Activated naive CD4-positive, alpha-beta T cell treated with anti-CD3 and anti-CD28 coated beads, Interleukin-2, amount 50 U/mL, for 24 hours (primary cell): ENCODE measurements at regions not wholly inside any gene's neighbourhood (a gene's known extent, or its start where the extent isn't known, plus 50 kb on each side); places are given as distances from the start of the nearest gene placed in this dataset.

ENCODE experiments used
- H3K27ac Mint-ChIP-seq: one replicate; pipeline ENCODE4 v1.8.0; 2021; ENCODE audit warnings: mild to moderate bottlenecking, mixed read lengths
- H3K27me3 Mint-ChIP-seq: one replicate; pipeline ENCODE4 v1.8.0; 2021; ENCODE audit warnings: mixed read lengths
- H3K36me3 Mint-ChIP-seq: one replicate; pipeline ENCODE4 v1.8.0; 2021; ENCODE audit warnings: mixed read lengths
- H3K4me1 Mint-ChIP-seq: one replicate; pipeline ENCODE4 v1.8.0; 2021; ENCODE audit warnings: mixed read lengths
- H3K4me3 Mint-ChIP-seq: one replicate; pipeline ENCODE4 v1.8.0; 2021; ENCODE audit warnings: mild to moderate bottlenecking, mixed read lengths
- H3K9me3 Mint-ChIP-seq: one replicate; pipeline ENCODE4 v1.8.0; 2021; ENCODE audit warnings: mixed read lengths

DNA sequence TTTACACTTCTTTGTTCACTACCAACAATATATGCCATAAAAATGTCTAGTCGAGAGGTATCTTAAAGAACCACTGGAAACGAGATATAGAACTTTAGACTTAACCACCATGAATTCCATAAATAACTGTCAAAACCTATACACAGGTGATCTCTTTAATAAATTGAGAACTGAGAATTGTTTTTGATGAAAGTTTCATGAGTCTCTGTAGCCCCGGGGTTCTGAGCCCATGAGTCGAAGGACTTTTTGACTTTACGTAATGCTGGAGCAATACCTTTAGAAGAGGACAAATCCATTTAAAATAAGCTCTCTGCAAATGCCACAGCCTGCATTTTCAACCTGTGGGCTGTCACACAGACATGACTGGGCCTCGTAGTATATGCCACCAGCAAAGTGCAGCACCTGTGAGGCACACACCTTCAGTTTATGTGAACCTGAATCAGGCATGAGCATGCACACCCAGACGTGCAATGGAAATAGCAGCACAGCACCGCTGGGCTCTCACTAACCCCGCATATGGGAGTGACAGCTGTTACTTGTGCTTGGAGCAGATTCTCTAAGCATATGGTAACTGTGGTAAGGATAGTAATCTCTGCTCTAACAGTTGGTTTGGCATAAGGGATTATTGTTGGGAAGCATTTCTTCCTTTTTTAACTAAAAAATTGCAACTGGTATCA, 383.2 kb downstream of the SOCS6 start:
- Mint-ChIP-seq H3K27me3 (no peaks in the 10 kb centered on the region), H3K9me3 (no peaks in the 10 kb centered on the region), H3K4me3 (no peak overlapping the region), H3K36me3 (peaks cover 7% of the 10 kb centered on the region), H3K4me1 (peaks cover 63% of the 10 kb centered on the region), H3K27ac (peak overlapping the region; percentile 85)

DNA sequence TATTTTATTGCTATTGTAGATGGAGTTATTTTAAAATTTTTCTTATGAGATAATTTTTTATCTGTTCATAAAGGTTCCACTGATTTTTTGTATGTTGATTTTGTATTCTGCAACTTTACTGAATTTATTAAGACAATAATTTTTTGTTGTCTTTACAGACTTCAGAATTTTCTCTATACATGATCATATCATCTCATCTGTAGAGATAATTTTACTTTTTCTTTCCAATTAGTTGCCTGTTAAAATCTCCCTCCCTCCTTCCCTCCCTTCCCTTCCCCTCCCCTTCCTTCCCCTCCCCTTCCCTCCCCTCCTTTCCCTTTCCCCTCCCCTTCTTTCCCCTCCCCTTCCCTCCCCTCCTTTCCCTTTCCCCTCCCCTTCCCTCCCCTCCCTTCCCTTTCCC, 378.1 kb downstream of the SOCS6 start:
- Mint-ChIP-seq H3K4me3 (no peak overlapping the region), H3K27ac (no peak overlapping the region), H3K4me1 (peaks cover 52% of the 10 kb centered on the region), H3K36me3 (peaks cover 8% of the 10 kb centered on the region), H3K27me3 (no peaks in the 10 kb centered on the region), H3K9me3 (peaks cover 5% of the 10 kb centered on the region)

DNA sequence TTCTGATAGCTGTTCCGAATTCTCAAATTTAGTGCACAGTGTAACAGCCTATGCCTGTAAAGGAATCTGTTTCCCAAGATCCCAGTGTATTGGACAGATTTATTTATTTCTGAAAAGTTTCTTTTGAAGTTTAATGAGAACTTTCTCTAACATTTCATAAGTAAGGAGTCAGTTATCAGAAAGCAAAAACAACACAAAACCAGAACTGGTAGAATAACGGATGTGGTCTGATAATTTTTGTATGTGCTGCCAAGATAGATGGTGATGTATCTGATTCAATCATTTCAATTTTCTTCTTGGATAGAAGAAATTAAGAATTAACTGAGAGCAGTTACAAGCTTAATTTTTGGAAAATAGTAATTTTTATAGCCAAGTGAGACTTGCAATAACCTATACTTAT, 374.3 kb downstream of the SOCS6 start:
- Mint-ChIP-seq H3K4me3 (peak overlapping the region; percentile 74), H3K4me1 (peaks cover 67% of the 10 kb centered on the region), H3K27me3 (no peaks in the 10 kb centered on the region), H3K9me3 (peaks cover 5% of the 10 kb centered on the region), H3K27ac (peak overlapping the region; percentile 98), H3K36me3 (peaks cover 3% of the 10 kb centered on the region)

DNA sequence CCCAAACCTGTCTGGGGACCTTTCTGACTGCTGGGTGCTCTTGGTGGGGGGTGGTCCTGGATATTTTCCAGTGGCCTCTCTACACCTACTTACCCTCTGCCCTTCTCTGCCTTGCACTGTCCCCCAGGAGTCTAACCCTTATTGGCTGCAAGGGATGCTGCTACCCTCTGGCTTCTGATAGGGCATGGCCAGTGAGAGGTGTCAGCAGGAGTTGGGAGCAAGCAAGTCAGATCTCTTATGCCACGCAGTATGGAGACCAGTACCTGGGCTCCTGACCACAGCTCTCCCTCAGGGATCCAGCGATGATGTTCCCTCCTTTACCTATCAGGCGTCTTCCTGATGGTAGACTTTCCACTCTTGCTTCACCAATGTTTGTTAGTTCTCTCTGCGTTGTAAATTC, 373.7 kb downstream of the SOCS6 start:
- peaks cover 3% of the 10 kb centered on the region for H3K36me3 Mint-ChIP-seq
- no peaks in the 10 kb centered on the region for H3K27me3 Mint-ChIP-seq
- H3K27ac Mint-ChIP-seq = peak overlapping the region; percentile 98
- peaks cover 72% of the 10 kb centered on the region for H3K4me1 Mint-ChIP-seq
- H3K4me3 Mint-ChIP-seq = peak overlapping the region; percentile 74
- peaks cover 5% of the 10 kb centered on the region for H3K9me3 Mint-ChIP-seq

DNA sequence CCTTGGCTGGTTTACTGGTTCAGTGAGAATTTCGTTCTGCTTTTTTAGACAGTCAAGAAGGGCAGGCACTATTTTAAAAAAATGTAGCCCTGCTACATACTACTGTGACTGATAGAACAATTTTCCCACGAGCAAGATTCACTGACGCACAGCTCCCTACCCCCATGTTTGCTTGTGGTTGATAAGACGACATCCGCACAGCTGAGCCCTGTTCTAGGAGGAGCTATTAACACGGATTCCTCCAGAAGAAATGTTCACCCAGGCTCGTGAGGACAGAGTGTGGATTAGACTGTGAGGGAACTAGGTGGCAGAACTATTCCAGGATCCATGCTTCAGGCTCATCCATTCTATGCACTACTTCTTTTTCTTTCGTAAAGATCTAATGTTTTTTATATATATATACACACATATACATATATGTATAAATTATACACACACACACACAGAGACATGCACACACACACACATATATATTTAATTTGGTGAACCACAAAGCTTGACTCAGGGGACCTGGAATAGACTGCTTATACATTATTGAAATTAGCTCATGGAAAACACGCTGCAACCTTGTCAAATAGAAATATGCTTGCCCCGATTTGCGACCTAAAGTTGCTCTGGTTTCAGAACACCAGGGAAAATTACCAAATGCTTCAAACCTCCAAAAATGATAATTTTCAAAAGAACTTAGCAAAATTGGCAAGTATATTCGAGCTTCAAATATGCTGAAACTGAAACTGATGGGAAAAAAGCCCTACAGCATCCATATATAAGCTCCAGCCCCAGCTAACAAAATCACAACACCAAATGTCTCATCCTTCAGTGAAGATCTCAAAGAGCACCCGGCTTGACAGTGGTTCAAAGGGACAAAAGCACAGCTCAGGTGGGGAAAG, 370.4 kb downstream of the SOCS6 start:
- Mint-ChIP-seq H3K36me3 (peaks cover 5% of the 10 kb centered on the region), H3K4me1 (peaks cover 69% of the 10 kb centered on the region)

DNA sequence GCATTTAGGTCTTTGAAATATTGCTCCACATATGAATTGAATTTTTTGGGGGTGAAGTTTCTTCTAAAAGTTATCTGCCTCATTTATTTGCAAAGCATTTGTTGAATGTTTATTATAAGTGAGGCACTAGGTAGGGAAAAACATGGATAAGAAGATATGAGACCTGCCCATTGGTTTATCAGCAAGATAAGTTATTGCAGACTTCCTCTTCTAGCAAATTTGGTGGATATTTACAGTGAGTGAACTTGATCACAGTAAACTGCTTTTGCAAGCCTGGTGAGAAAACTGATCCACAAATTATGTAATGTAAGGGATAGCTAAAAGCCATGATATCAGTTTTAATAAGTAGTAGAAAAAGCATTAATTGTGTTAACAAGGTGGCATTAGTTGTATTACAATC, 364.8 kb downstream of the SOCS6 start:
- Mint-ChIP-seq H3K4me1 (peaks cover 43% of the 10 kb centered on the region), H3K9me3 (no peaks in the 10 kb centered on the region), H3K4me3 (no peak overlapping the region), H3K36me3 (peaks cover 11% of the 10 kb centered on the region), H3K27ac (peak overlapping the region; percentile 23), H3K27me3 (no peaks in the 10 kb centered on the region)

More for the DNA sequence above, 370.4 kb downstream of the SOCS6 start:
- Mint-ChIP-seq H3K27me3 (no peaks in the 10 kb centered on the region), H3K4me3 (peak overlapping the region; percentile 74), H3K9me3 (peaks cover 5% of the 10 kb centered on the region), H3K27ac (peak overlapping the region; percentile 87)

DNA sequence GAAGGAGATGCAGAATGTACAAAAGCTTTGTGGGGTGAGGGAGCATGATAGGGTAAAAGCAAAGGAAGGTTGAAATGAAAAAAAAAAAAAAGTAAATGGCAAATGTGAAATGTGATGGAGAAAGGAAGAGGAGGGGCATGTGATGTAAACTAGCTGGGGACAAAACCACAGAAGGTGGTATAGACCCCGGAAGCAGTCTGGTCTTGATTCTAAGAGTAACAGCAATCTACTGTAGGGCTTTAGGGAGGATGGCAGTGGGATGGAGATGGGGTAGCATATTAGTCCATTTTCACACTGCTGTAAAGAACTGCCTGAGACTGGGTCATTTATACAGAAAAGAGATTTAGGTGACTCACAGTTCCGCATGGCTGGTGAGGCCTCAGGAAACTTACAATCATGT, 362.0 kb downstream of the SOCS6 start:
- peak overlapping the region; percentile 68 for H3K27ac Mint-ChIP-seq
- peaks cover 44% of the 10 kb centered on the region for H3K4me1 Mint-ChIP-seq
- no peaks in the 10 kb centered on the region for H3K9me3 Mint-ChIP-seq
- peaks cover 14% of the 10 kb centered on the region for H3K36me3 Mint-ChIP-seq
- H3K27me3 Mint-ChIP-seq = no peaks in the 10 kb centered on the region
- H3K4me3 Mint-ChIP-seq = peak overlapping the region; percentile 69

DNA sequence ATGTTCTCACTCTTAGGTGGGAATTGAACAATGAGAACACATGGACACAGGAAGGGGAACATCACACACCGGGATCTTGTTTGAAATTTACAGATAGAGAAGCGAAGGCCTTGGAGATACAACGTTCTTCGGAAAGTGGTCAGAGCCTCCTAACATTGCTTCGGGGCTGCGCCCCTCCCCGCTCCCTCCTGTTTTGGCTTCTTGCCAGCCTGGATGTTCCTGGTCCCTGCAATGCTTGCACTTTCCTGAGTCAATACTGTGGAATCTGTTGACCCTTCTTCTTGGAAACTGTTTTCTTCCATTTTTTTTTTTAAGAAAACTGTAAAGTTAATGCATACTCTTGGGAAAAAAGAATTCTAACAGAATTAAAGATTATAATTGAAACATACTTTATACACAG, 360.8 kb downstream of the SOCS6 start:
- H3K4me1 Mint-ChIP-seq = peaks cover 51% of the 10 kb centered on the region
- no peaks in the 10 kb centered on the region for H3K9me3 Mint-ChIP-seq
- no peaks in the 10 kb centered on the region for H3K27me3 Mint-ChIP-seq
- peaks cover 12% of the 10 kb centered on the region for H3K36me3 Mint-ChIP-seq
- H3K4me3 Mint-ChIP-seq = no peak overlapping the region
- no peak overlapping the region for H3K27ac Mint-ChIP-seq

DNA sequence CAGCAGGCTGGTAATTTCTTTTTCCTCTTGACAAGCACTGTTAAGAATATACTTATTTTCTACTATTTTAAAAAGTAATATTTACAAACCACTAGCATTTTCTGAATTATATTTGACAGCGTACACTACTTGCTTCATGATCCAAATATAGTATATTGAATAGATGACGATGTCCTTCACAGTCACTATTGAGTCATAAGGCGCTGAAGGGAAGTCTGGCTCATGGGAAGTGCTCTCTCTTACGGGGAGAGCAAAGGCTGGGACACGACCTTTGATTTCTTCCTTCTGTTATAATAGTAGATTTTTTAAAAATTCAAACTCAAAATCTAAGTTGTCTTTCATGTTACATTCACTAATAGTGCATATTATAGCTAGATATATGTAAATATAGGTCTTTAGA, 357.1 kb downstream of the SOCS6 start:
- H3K4me3 Mint-ChIP-seq = no peak overlapping the region
- peaks cover 45% of the 10 kb centered on the region for H3K4me1 Mint-ChIP-seq
- no peaks in the 10 kb centered on the region for H3K27me3 Mint-ChIP-seq
- peaks cover 9% of the 10 kb centered on the region for H3K36me3 Mint-ChIP-seq
- H3K9me3 Mint-ChIP-seq = no peaks in the 10 kb centered on the region
- H3K27ac Mint-ChIP-seq = no peak overlapping the region

DNA sequence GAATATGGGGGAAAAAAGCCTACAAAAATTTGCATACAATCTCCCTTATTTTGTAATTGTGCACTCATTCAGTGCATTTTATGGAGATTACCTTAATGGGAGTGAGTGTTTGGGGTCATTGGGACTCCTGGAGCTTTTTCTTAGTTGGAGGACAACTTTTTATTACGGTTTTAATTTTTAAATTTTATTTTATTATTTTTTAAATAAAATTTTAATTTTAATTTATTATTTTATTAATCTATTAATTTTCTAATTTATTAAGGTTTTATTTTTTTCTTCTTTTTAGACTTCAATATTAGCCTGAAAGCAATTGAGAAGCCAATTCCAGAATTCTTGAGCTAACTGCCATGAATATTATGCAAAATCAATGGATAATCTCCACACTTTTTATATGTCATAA, 355.0 kb downstream of the SOCS6 start:
- Mint-ChIP-seq H3K27ac (no peak overlapping the region), H3K9me3 (peaks cover 9% of the 10 kb centered on the region), H3K36me3 (peaks cover 11% of the 10 kb centered on the region), H3K27me3 (no peaks in the 10 kb centered on the region), H3K4me1 (peaks cover 55% of the 10 kb centered on the region), H3K4me3 (no peak overlapping the region)

DNA sequence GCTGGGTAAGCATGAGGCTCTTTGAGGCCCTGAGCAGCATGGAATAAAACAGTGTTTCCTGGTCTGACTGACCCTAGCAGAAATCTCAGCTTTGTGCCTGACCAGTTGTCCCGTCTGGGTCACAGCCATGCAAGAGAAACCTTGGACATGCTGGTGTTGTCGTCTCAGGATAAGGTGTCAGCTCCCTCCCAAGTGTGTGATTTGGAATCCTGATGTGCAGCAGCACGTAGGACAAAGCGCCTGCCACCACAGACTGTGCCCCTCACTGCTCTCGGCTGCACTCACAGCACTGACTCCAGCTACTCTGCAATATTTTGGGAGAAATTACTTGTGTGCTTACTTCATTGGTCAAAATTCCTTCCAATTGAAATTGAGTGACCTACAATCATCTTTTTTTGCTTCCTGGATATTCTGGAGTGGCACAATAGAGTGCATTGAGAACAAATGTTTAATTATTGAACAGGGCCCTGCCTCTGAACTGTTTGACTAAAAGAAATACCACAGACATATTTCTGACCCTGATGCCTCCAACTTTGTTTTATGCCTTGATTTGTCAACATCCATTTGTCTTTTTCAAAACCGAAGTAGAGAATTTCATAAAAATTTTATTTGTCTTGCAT, 352.4 kb downstream of the SOCS6 start:
- Mint-ChIP-seq H3K36me3 (peaks cover 13% of the 10 kb centered on the region), H3K27me3 (no peaks in the 10 kb centered on the region), H3K4me3 (no peak overlapping the region), H3K27ac (no peak overlapping the region), H3K9me3 (peaks cover 10% of the 10 kb centered on the region), H3K4me1 (peaks cover 48% of the 10 kb centered on the region)

DNA sequence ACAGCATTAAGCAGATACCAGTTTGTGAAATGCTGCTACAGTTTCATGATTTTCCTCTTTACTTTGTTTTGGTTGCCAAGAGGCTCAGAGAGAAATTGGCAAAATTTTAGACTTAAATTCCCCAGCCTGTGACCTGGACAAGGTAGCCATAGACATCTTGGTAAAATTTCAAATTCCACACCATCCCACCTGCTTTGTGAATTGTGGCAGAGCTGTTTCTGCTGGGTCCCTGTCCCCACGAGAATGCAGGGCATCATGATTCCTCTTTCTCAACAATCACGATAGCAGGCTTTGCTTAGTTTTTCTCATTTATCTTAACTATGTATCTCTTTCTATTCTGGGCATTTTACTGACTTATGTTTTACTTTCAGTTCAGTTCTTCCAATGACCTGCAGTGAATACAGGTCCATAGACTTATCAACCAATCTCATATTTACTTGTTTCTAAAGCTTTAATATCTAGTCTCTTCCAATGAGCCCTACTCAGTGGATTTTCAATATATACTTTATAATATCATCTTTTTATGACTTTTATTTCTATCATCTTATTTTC, 351.6 kb downstream of the SOCS6 start:
- peaks cover 45% of the 10 kb centered on the region for H3K4me1 Mint-ChIP-seq
- peaks cover 10% of the 10 kb centered on the region for H3K9me3 Mint-ChIP-seq
- H3K4me3 Mint-ChIP-seq = peak overlapping the region; percentile 55
- H3K27ac Mint-ChIP-seq = peak overlapping the region; percentile 86
- no peaks in the 10 kb centered on the region for H3K27me3 Mint-ChIP-seq
- peaks cover 13% of the 10 kb centered on the region for H3K36me3 Mint-ChIP-seq

DNA sequence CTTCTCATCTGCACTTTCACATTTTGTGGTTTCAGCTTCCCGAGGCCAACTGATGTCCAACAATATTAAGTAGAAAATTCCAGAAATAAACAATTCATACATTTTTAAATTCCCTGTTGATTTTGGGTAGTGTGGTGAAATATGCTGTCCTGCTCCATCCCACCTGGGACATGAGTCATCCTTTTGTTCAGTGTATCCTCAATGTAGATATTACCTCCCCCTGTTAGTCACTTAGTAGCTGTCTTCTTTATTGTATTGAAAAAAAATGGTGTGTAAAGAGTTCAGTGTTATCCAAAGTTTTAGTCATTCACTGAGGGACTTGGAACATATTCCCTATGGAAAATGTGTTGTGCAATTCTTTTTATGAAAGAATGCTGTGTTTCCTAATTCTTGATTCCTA, 348.1 kb downstream of the SOCS6 start:
- Mint-ChIP-seq H3K27ac (no peak overlapping the region), H3K9me3 (peaks cover 10% of the 10 kb centered on the region), H3K27me3 (no peaks in the 10 kb centered on the region)

DNA sequence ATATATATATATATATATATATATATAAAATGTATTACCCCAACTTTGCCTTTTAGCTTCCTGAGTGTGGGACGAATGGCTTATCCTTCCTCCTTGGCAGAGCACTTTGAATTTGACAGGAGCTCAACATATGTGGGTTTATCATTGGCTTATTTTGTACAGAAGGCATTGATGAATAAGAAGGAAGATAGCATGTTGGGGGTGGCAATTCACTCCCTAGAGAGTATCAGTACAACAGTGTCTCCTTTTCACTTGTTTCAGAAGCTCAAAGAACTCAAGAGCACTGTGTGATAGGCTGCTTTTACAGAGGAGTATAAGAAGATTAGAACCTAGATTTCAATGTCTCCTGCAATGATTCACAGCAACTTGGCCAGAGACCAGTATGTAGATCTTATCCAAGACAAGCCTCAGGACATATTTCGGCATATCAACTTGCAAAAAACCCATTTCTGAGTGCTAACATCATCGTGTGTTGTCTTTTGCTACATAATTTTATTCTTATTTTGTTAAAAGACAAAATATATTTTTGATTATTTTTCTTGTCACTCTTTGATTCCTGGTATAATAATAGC, 345.8 kb downstream of the SOCS6 start:
- Mint-ChIP-seq H3K4me3 (no peak overlapping the region), H3K27ac (no peak overlapping the region), H3K27me3 (no peaks in the 10 kb centered on the region), H3K9me3 (peaks cover 9% of the 10 kb centered on the region), H3K36me3 (peaks cover 12% of the 10 kb centered on the region), H3K4me1 (peaks cover 47% of the 10 kb centered on the region)

More for the DNA sequence above, 348.1 kb downstream of the SOCS6 start:
- H3K4me3 Mint-ChIP-seq = no peak overlapping the region
- peaks cover 13% of the 10 kb centered on the region for H3K36me3 Mint-ChIP-seq
- peaks cover 48% of the 10 kb centered on the region for H3K4me1 Mint-ChIP-seq

DNA sequence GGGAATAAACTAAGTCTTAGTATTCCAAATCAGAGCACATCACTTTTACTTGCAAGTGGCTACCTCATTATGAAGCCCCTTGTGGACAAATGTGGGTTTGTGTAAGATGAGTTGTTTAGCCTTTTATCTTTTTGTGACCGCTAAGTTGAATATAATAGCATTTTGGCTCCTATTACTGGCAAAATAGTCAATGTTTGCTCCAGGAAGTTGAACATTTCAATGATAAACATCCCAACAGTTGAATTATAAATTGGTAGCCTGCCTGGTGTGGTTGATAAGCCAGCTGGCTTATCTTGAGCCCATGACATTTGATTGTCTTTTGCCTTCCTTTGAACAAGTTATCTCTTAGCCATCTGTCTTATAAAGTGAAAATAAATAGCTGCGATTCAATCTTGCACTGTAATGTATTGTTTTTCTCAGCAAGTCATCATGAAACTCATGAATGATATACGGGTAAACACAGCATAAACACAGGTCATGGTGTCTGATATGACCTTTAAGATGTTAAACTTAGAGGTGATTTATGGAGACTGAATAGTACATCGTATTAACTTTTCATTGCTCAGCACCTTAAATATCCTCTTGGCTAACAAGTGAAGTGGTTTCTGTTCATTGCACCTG, 338.4 kb downstream of the SOCS6 start:
- H3K27ac Mint-ChIP-seq = peak overlapping the region; percentile 47
- peaks cover 1% of the 10 kb centered on the region for H3K36me3 Mint-ChIP-seq
- peaks cover 76% of the 10 kb centered on the region for H3K4me1 Mint-ChIP-seq
- H3K4me3 Mint-ChIP-seq = peak overlapping the region; percentile 57
- H3K9me3 Mint-ChIP-seq = no peaks in the 10 kb centered on the region
- H3K27me3 Mint-ChIP-seq = no peaks in the 10 kb centered on the region
